Testis (tissue), 2 donors: ENCODE measurements at regions not wholly inside any gene's neighbourhood (a gene's known extent, or its start where the extent isn't known, plus 50 kb on each side); places are given as distances from the start of the nearest gene placed in this dataset.

Experiments
- DNase-seq: peaks from one replicate; pipeline ENCODE4 v3.0.0-alpha.2; 2019
- H3K27ac ChIP-seq, 2 donors: fragments of 200-600 bp; sonication (generic); one replicate each; pipeline ENCODE4 v1.5.1; 2019
- H3K27me3 ChIP-seq: fragments of 200-600 bp; sonication (generic); one replicate; pipeline ENCODE4 v1.5.1; 2019
- H3K36me3 ChIP-seq: fragments of 200-600 bp; sonication (generic); one replicate; pipeline ENCODE4 v1.5.1; 2017; ENCODE audit warnings: low read depth; ENCODE audit errors: missing control alignments
- H3K4me1 ChIP-seq: fragments of 200-600 bp; sonication (generic); one replicate; pipeline ENCODE4 v1.5.1; 2019
- H3K4me3 ChIP-seq, 2 donors: fragments of 200-600 bp; sonication (generic); one replicate each; pipeline ENCODE4 v1.5.1; 2017 to 2019
- H3K9me3 ChIP-seq: fragments of 200-600 bp; sonication (generic); one replicate; pipeline ENCODE4 v1.5.1; 2017
- CTCF ChIP-seq, 3 experiments: fragments of 450-650 bp in 2 of 3; fragments of 200-600 bp in 1 of 3; sonication (generic) in 1 of 3; IDR thresholded peaks; one replicate each; pipeline ENCODE4 v1.5.1; 2016 to 2019; ENCODE audit warnings: antibody characterized with exemption in 3 of 3, mild to moderate bottlenecking in 2 of 3, moderate library complexity in 1 of 3
- POLR2A ChIP-seq: fragments of 450-650 bp; IDR thresholded peaks from one replicate; pipeline ENCODE4 v1.6.1; 2017; ENCODE audit warnings: antibody characterized with exemption, mild to moderate bottlenecking, moderate library complexity
- WGBS, 2 donors: methylation state at CpG; one replicate each; pipeline ENCODE4 v1.1.5; 2018; 5-methylcytosine and 5-hydroxymethylcytosine counted together
- intact Hi-C: fragments of 100-400 bp; cut with DNase I; formaldehyde crosslinking; loops from one replicate; pipeline ENCODE4 v1.15.1; 2023; ENCODE audit warnings: low total_unique reads

- no peak overlapping the region for H3K27ac ChIP-seq
Measured at GRCh38 chr2:66699793-66700676, 265.1 kb downstream of the MEIS1 start.

DNA sequence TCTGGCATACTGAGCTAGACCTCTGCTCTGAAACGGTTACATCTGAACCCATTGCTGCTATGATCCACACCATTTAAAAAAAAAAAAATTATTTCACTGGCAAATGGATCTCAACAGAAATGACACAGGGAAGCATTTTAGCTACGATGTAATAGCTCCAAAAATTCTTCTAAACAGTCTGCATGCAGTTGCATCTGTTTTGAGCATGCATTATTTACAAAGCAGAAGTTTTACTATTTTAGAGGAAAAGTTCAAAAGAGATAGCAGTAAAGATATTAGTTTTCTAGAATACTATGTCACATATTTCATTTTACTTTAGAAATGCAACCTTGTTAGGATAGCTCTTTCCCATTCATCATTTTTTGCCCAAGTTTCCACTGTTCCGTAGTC lies 265.7 kb downstream of the MEIS1 start:
- Histone ChIP-seq H3K9me3 (no peaks in the 10 kb centered on the region), H3K27ac (no peak overlapping the region), H3K4me1 (peaks cover 12% of the 10 kb centered on the region), H3K36me3 (no peaks in the 10 kb centered on the region), H3K27me3 (no peaks in the 10 kb centered on the region), H3K4me3 (no peak overlapping the region)
- WGBS, 2 donors = 69 to 71% methylated on average over 3 of the region's 3 CpGs
- intact Hi-C loops = no loop called here
- no peak for TF ChIP-seq CTCF (IDR thresholded peaks at IDR 0.05)
- TF ChIP-seq POLR2A = no peak
- DNase-seq = no peak

More at GRCh38 chr2:66699793-66700676, 265.1 kb downstream of the MEIS1 start:
- H3K36me3 ChIP-seq = no peaks in the 10 kb centered on the region
- WGBS, 2 donors = 56 to 57% methylated on average over 7 of the region's 7 CpGs
- no peaks in the 10 kb centered on the region for H3K27me3 ChIP-seq
- DNase-seq = no peak
- no peaks in the 10 kb centered on the region for H3K9me3 ChIP-seq
- H3K4me1 ChIP-seq = peaks cover 12% of the 10 kb centered on the region
- intact Hi-C loops = loop anchor here (10.0 kb wide), 1 partner anchor 265 kb away; the partner anchor contains the start of gene MEIS1
- TF ChIP-seq POLR2A (no peak), CTCF (IDR thresholded peaks at IDR 0.05) (no peak)
- H3K4me3 ChIP-seq = no peak overlapping the region

DNA sequence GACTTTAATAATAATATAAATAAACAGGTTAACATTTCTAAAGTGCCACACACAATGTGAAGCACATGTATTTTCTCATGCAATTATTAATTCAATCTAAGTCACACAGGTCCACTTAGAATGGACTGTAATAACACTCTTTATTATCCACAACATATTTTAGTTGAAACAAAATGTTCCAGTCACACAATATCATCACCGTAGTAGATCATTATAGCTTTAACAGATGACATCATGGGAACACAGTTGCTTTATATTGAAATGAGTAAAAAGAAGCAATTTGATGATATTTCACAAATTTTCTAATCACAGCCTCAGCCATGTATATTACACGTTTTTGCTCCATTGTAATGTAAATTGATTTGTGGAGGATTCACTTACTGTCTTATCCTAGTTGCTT lies 266.3 kb downstream of the MEIS1 start:
- no peaks in the 10 kb centered on the region for H3K27me3 ChIP-seq
- WGBS, 2 donors = 75 to 78% methylated on average over 2 of the region's 2 CpGs
- H3K27ac ChIP-seq = no peak overlapping the region
- no peak for DNase-seq
- no peaks in the 10 kb centered on the region for H3K9me3 ChIP-seq
- peaks cover 12% of the 10 kb centered on the region for H3K4me1 ChIP-seq
- intact Hi-C loops = no loop called here
- H3K4me3 ChIP-seq = no peak overlapping the region
- TF ChIP-seq POLR2A = no peak
- TF ChIP-seq CTCF (IDR thresholded peaks at IDR 0.05) = no peak
- no peaks in the 10 kb centered on the region for H3K36me3 ChIP-seq

DNA sequence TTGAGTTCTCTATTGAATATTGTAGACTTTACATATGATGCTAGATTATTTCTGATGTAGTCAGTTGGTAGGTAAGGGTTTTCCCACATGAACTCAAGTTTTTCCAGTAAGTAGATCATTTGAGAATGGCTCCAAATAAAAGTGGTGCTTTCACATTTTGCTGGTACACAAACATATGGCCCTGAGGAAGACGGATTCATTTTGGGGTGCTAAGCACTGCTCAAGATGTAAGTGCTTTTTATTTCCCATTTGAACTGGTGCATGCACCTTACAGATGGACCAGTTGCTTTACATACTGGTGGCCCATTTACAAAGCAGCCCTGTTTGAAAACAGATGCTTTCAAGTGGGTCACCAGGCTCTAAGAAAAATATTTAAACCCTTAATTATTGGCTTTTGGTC lies 266.7 kb downstream of the MEIS1 start:
- H3K27ac ChIP-seq = no peak overlapping the region
- 79 to 94% methylated on average over 1 of the region's 1 CpG for WGBS, 2 donors
- intact Hi-C loops = no loop called here

More for the DNA sequence above, 266.7 kb downstream of the MEIS1 start:
- H3K36me3 ChIP-seq = no peaks in the 10 kb centered on the region
- DNase-seq = no peak
- no peaks in the 10 kb centered on the region for H3K27me3 ChIP-seq
- no peak overlapping the region for H3K4me3 ChIP-seq
- no peaks in the 10 kb centered on the region for H3K9me3 ChIP-seq
- no peak for TF ChIP-seq POLR2A
- TF ChIP-seq CTCF (IDR thresholded peaks at IDR 0.05) = no peak
- H3K4me1 ChIP-seq = peaks cover 12% of the 10 kb centered on the region
